GM12878 (cell line): ENCODE measurements at regions not wholly inside any gene's neighbourhood (a gene's known extent, or its start where the extent isn't known, plus 50 kb on each side); places are given as distances from the start of the nearest gene placed in this dataset.

Source experiments
- ATAC-seq: fragments of 200-7000 bp; cut with Tn5 transposase; 3 replicates; pipeline ENCODE4 v1.9.1; 2020; ENCODE audit warnings: mild to moderate bottlenecking, moderate library complexity
- BruUV-seq: library from RNA; stranded (reverse); fragments of 400-500 nt; replicated peaks from 2 replicates; lab custom pipeline; 2021; lab: Mats Ljungman, UMichigan
- CTCF ChIA-PET: fragments of 300-600 bp; sonication (Branson Sonifier 250); formaldehyde crosslinking; extraction: SDS; loops from one replicate; lab custom pipeline; 2021; ENCODE audit warnings: inconsistent platforms; lab: Yijun Ruan, JAX
- POLR2A ChIA-PET: fragments of 350-600 bp; formaldehyde crosslinking; extraction: SDS; loops from one replicate; lab custom pipeline; 2021; ENCODE audit warnings: inconsistent platforms; lab: Charles Lee
- RAD21 ChIA-PET: fragments of 300-600 bp; sonication (Branson Sonifier 250); formaldehyde crosslinking; loops from one replicate; lab custom pipeline; 2023; ENCODE audit warnings: antibody characterized with exemption; ENCODE audit not compliant: unreplicated experiment; lab: Charles Lee
- SMC1A ChIA-PET: fragments of 300-600 bp; sonication (Branson Sonifier 250); formaldehyde crosslinking; loops from one replicate; lab custom pipeline; 2023; ENCODE audit not compliant: unreplicated experiment, uncharacterized antibody; lab: Charles Lee
- DNase-seq: peaks from one replicate; pipeline ENCODE4 v3.0.0-alpha.2; 2011; ENCODE audit warnings: low read depth, low spot score
- FAIRE-seq: peaks from 3 replicates; lab custom pipeline; 2011; peaks lifted over from hg19 to GRCh38; lab: Jason Lieb, UNC
- H2AFZ ChIP-seq: 2 replicates; pipeline ENCODE4 v1.6.0; 2011; ENCODE audit warnings: low read depth, low read length, control low read depth; ENCODE audit not compliant: control insufficient read depth
- H3K27ac ChIP-seq: 2 replicates; pipeline ENCODE4 v1.5.1; 2011; ENCODE audit warnings: control low read depth; ENCODE audit not compliant: control insufficient read depth, insufficient read depth
- H3K27me3 ChIP-seq, 2 experiments: replicated peaks in 1 of 2; 2 replicates each; pipeline versions ENCODE4 v1.6.0 to v1.6.1; 2011; ENCODE audit warnings: low read length in 1 of 2; ENCODE audit not compliant: control insufficient read depth in 2 of 2, insufficient read depth in 2 of 2
- H3K36me3 ChIP-seq, 2 experiments: 2 replicates each; pipeline ENCODE4 v1.5.1; 2011; ENCODE audit warnings: low read length in 1 of 2; ENCODE audit not compliant: control insufficient read depth in 2 of 2, insufficient read depth in 2 of 2
- H3K4me1 ChIP-seq: 2 replicates; pipeline ENCODE4 v1.6.1; 2011; ENCODE audit warnings: mild to moderate bottlenecking, low read length, moderate library complexity, mixed read lengths; ENCODE audit not compliant: control insufficient read depth, insufficient read depth
- H3K4me2 ChIP-seq: 2 replicates; pipeline ENCODE4 v1.6.0; 2011; ENCODE audit warnings: control low read depth; ENCODE audit not compliant: control insufficient read depth, insufficient read depth
- H3K4me3 ChIP-seq: fragments of 200-600 bp; sonication (generic); 2 replicates; pipeline ENCODE4 v1.5.1; 2016
- H3K79me2 ChIP-seq: 2 replicates; pipeline ENCODE4 v1.6.0; 2011; ENCODE audit warnings: low read length; ENCODE audit not compliant: control insufficient read depth, insufficient read depth
- H3K9ac ChIP-seq: 2 replicates; pipeline ENCODE4 v1.8.0; 2011; ENCODE audit warnings: low read length, control low read depth, mixed read lengths; ENCODE audit not compliant: control insufficient read depth, insufficient read depth
- H3K9me3 ChIP-seq: replicated peaks from 3 replicates; pipeline ENCODE4 v1.5.1; 2011; ENCODE audit warnings: mild to moderate bottlenecking, low read length; ENCODE audit not compliant: control insufficient read depth, insufficient read depth
- H4K20me1 ChIP-seq: 2 replicates; pipeline ENCODE4 v1.6.0; 2011; ENCODE audit not compliant: control insufficient read depth, insufficient read depth
- NFYA ChIP-seq: IDR thresholded peaks from 2 replicates; pipeline ENCODE4 v1.6.1; 2011; ENCODE audit warnings: low read depth, mild to moderate bottlenecking, low read length, improper control_type of control experiment, borderline replicate concordance
- REST ChIP-seq: IDR thresholded peaks from 2 replicates; pipeline ENCODE4 v1.6.1; 2012; ENCODE audit warnings: mild to moderate bottlenecking, low read depth, low read length
- SPI1 ChIP-seq: IDR thresholded peaks from 2 replicates; pipeline ENCODE4 v1.6.1; 2011; ENCODE audit warnings: low read depth, mild to moderate bottlenecking, low read length, moderate library complexity, borderline replicate concordance; ENCODE audit not compliant: insufficient read depth
- TCF12 ChIP-seq: IDR thresholded peaks from 2 replicates; pipeline ENCODE4 v1.6.1; 2011; ENCODE audit warnings: low read depth, mild to moderate bottlenecking, low read length
- TCF3 ChIP-seq: IDR thresholded peaks from 2 replicates; pipeline ENCODE4 v1.6.1; 2012; ENCODE audit warnings: low read depth, mild to moderate bottlenecking, low read length, borderline replicate concordance; ENCODE audit not compliant: insufficient read depth
- WGBS: methylation state at CpG from one replicate; pipeline ENCODE4 v1.1.6; 2016; ENCODE audit warnings: low lambda C conversion rate; ENCODE audit not compliant: insufficient replicate concordance, insufficient coverage; ENCODE audit errors: missing lambda C conversion rate; 5-methylcytosine and 5-hydroxymethylcytosine counted together
- in situ Hi-C: fragments of 300-500 bp; cut with MboI; formaldehyde crosslinking; loops from 9 replicates; pipeline ENCODE4 v1.14.3; 2018; ENCODE audit warnings: mixed read lengths
- intact Hi-C: fragments of 100-400 bp; cut with micrococcal nuclease; formaldehyde crosslinking; loops from one replicate; pipeline ENCODE4 v1.14.2; 2022; ENCODE audit not compliant: unreplicated experiment

- intact Hi-C loops: no loop called here
- Histone ChIP-seq H3K27me3 (no peaks in the 10 kb centered on the region), H3K4me2 (no peak overlapping the region), H3K79me2 (no peaks in the 10 kb centered on the region), H3K36me3 (no peaks in the 10 kb centered on the region), H3K9ac (no peak overlapping the region), H3K9me3 (peaks cover 2% of the 10 kb centered on the region; the same call in 1 of the 3 replicates), H4K20me1 (no peaks in the 10 kb centered on the region)
- SMC1A ChIA-PET: interaction anchor here (1.6 kb wide), 1 partner anchor 21 kb away, joined by 4 read pairs; no protein-coding TSS in a partner anchor
- BruUV-seq: no TSS peak
- in situ Hi-C loops: no loop called here
- peak; percentile 51 for ATAC-seq
- TF ChIP-seq REST (no peak), NFYA (no peak), SPI1 (peak; percentile 84), TCF3 (0 out of 2 replicates have a peak, but pooled peaks have one; percentile 37), TCF12 (0 out of 2 replicates have a peak, but pooled peaks have one; percentile 51)
- TF ChIP-seq, all 136 proteins: peak for 3
- Histone ChIP-seq H3K4me3 (no peak overlapping the region), H2AFZ (peak overlapping the region; percentile 3), H3K4me1 (peaks cover 18% of the 10 kb centered on the region), H3K27ac (no peak overlapping the region)
- no peak for FAIRE-seq
- 47% methylated on average over 4 of the region's 4 CpGs for WGBS
- no peak for DNase-seq
- ChIA-PET POLR2A (no interaction called here), CTCF (interaction anchor here (0.6 to 1.2 kb wide), 3 partner anchors 13 to 782 kb away, joined by 3 to 5 read pairs (median 3); no protein-coding TSS in a partner anchor), RAD21 (interaction anchor here (0.8 kb wide), 1 partner anchor 278 kb away, joined by 3 read pairs; no protein-coding TSS in a partner anchor)
Measured at GRCh38 chr7:132653366-132653930, 77.2 kb upstream of the PLXNA4 start.
